K562 (cell line): ENCODE measurements at regions not wholly inside any gene's neighbourhood (a gene's known extent, or its start where the extent isn't known, plus 50 kb on each side); places are given as distances from the start of the nearest gene placed in this dataset.

ENCODE experiments used
- ATAC-seq: fragments of 200-7000 bp; cut with Tn5 transposase; 3 replicates; pipeline ENCODE4 v1.9.1; 2020; ENCODE audit warnings: moderate library complexity
- BruUV-seq: library from RNA; stranded (reverse); fragments of 400-500 nt; replicated peaks from 2 replicates; lab custom pipeline; 2021; lab: Mats Ljungman, UMichigan
- CTCF ChIA-PET: fragments of 300-600 bp; formaldehyde crosslinking; extraction: SDS; loops from one replicate; lab custom pipeline; 2021; ENCODE audit warnings: low intra/inter-chr PET ratio; lab: Yijun Ruan, JAX
- POLR2A ChIA-PET: fragments of 300-600, 350-650 bp; sonication (Branson Sonifier 250); formaldehyde crosslinking; extraction: SDS; loops from one replicate; lab custom pipeline; 2021; ENCODE audit warnings: antibody characterized with exemption, inconsistent platforms; lab: Yijun Ruan, JAX
- DNase-seq, 4 experiments: peaks; one replicate each; pipeline versions ENCODE4 v3.0.0 to v3.0.0-alpha.2; 2011 to 2018; ENCODE audit warnings: low spot score in 3 of 4, mixed read lengths in 3 of 4; ENCODE audit errors: extremely low read depth in 1 of 4
- FAIRE-seq: peaks from 2 replicates; lab custom pipeline; 2011; peaks lifted over from hg19 to GRCh38; lab: Jason Lieb, UNC
- H2AFZ ChIP-seq: 2 replicates; pipeline ENCODE4 v1.6.0; 2011; ENCODE audit warnings: low read depth, low read length, control low read depth, inconsistent platforms
- H3K27ac ChIP-seq: fragments of 200-600 bp; 3 replicates; pipeline ENCODE4 v1.8.0; 2011; ENCODE audit warnings: low read depth, mild to moderate bottlenecking, control low read depth, inconsistent platforms, low read length, moderate library complexity, mixed read lengths; ENCODE audit errors: extremely low read depth
- H3K27me3 ChIP-seq, 2 experiments: fragments of 300-600 bp in 1 of 2; 2 replicates in 1 of 2; 3 replicates in 1 of 2; pipeline versions ENCODE4 v1.6.0 to v1.8.0; 2011; ENCODE audit warnings: inconsistent platforms in 2 of 2, low read length in 2 of 2, mild to moderate bottlenecking in 1 of 2, mixed read lengths in 1 of 2, moderate library complexity in 1 of 2; ENCODE audit not compliant: control insufficient read depth in 2 of 2, insufficient read depth in 2 of 2
- H3K36me3 ChIP-seq: fragments of 300-600 bp; 3 replicates; pipeline ENCODE4 v1.8.0; 2011; ENCODE audit warnings: mild to moderate bottlenecking, low read length, inconsistent platforms; ENCODE audit not compliant: control insufficient read depth, insufficient read depth
- H3K4me1 ChIP-seq, 2 experiments: fragments of 200-600 bp in 1 of 2; replicated peaks in 1 of 2; 2 replicates in 1 of 2; 3 replicates in 1 of 2; pipeline versions ENCODE4 v1.5.1 to v1.8.0; 2011; ENCODE audit warnings: inconsistent platforms in 2 of 2, low read length in 2 of 2, mild to moderate bottlenecking in 1 of 2, mixed read lengths in 1 of 2, moderate library complexity in 1 of 2; ENCODE audit not compliant: control insufficient read depth in 2 of 2, insufficient read depth in 2 of 2
- H3K4me2 ChIP-seq: 2 replicates; pipeline ENCODE4 v1.6.1; 2011; ENCODE audit warnings: low read length, control low read depth, inconsistent platforms, mixed read lengths; ENCODE audit not compliant: insufficient read depth
- H3K4me3 ChIP-seq: fragments of 200-600 bp; sonication (generic), shearing (Covaris generic); 2 replicates; pipeline ENCODE4 v1.5.1; 2016; ENCODE audit warnings: control low read depth, inconsistent platforms
- H3K79me2 ChIP-seq: fragments of 200-600 bp; 3 replicates; pipeline ENCODE4 v1.8.0; 2011; ENCODE audit warnings: low read length, inconsistent platforms; ENCODE audit not compliant: control insufficient read depth, insufficient read depth
- H3K9ac ChIP-seq, 2 experiments: 2 replicates each; pipeline versions ENCODE4 v1.6.0 to v1.6.1; 2011; ENCODE audit warnings: low read depth in 2 of 2, low read length in 2 of 2, control low read depth in 1 of 2, inconsistent platforms in 1 of 2, mild to moderate bottlenecking in 1 of 2, mixed read lengths in 1 of 2; ENCODE audit not compliant: insufficient read depth in 1 of 2
- H3K9me1 ChIP-seq: one replicate; pipeline ENCODE4 v1.6.0; 2011; ENCODE audit warnings: inconsistent platforms, mild to moderate bottlenecking, low read length, moderate library complexity; ENCODE audit not compliant: control insufficient read depth, insufficient read depth
- H3K9me3 ChIP-seq: replicated peaks from 2 replicates; pipeline ENCODE4 v1.5.1; 2011; ENCODE audit warnings: low read depth, low read length, inconsistent platforms; ENCODE audit not compliant: control insufficient read depth, insufficient read depth
- H4K20me1 ChIP-seq: replicated peaks from 2 replicates; pipeline ENCODE4 v1.6.1; 2011; ENCODE audit warnings: low read length, inconsistent platforms, mixed read lengths; ENCODE audit not compliant: control insufficient read depth, insufficient read depth
- CREB5 ChIP-seq: fragments of 250-450 bp; sonication (Bioruptor Pico); IDR thresholded peaks from 2 replicates; pipeline ENCODE4 v1.5.0; 2020; ENCODE audit warnings: mild to moderate bottlenecking
- FOXK2 ChIP-seq, 2 experiments: fragments of 450-650 bp; IDR thresholded peaks in 1 of 2; conservative IDR thresholded peaks in 1 of 2; 2 replicates each; pipeline ENCODE4 v1.6.1; 2016; ENCODE audit warnings: low read depth in 2 of 2, mild to moderate bottlenecking in 1 of 2
- HDAC1 ChIP-seq, 2 experiments: fragments of 450-650 bp; IDR thresholded peaks; 2 replicates each; pipeline ENCODE4 v1.6.1; 2016 to 2017; ENCODE audit warnings: inconsistent platforms in 1 of 2, mild to moderate bottlenecking in 1 of 2, moderate library complexity in 1 of 2
- HEY1 ChIP-seq: fragments of 250-450 bp; sonication (Bioruptor Pico); IDR thresholded peaks from 2 replicates; pipeline ENCODE4 v1.5.0; 2020; ENCODE audit warnings: mild to moderate bottlenecking, moderate library complexity, borderline replicate concordance
- ILF3 ChIP-seq: fragments of 450-650 bp; IDR thresholded peaks from 2 replicates; pipeline ENCODE4 v1.6.1; 2018; ENCODE audit warnings: antibody characterized with exemption, mild to moderate bottlenecking, moderate library complexity, borderline replicate concordance
- RFX7 ChIP-seq: fragments of 250-450 bp; sonication (Bioruptor Pico); IDR thresholded peaks from 2 replicates; pipeline ENCODE4 v1.5.1; 2021; ENCODE audit warnings: mild to moderate bottlenecking
- SMAD3 ChIP-seq: fragments of 450-650 bp; formaldehyde crosslinking; conservative IDR thresholded peaks from 2 replicates; pipeline ENCODE4 v1.4.0; 2020; ENCODE audit warnings: mild to moderate bottlenecking
- ZBED1 ChIP-seq: IDR thresholded peaks from 2 replicates; pipeline ENCODE4 v1.6.1; 2014
- ZFP36 ChIP-seq: fragments of 150-350 bp; IDR thresholded peaks from 2 replicates; pipeline ENCODE4 v1.6.1; 2018; ENCODE audit warnings: low read length, low read depth; ENCODE audit not compliant: partially characterized antibody
- ZNF316 ChIP-seq: fragments of 450-650 bp; IDR thresholded peaks from 2 replicates; pipeline ENCODE4 v1.6.1; 2016
- ZNF77 ChIP-seq: fragments of 250-450 bp; sonication (Bioruptor Pico); IDR thresholded peaks from 2 replicates; pipeline ENCODE4 v1.5.0; 2020
- WGBS: fragments of 100-300 bp; shearing (Covaris generic); methylation state at CpG from one replicate; pipeline ENCODE4 v1.1.6; 2016; ENCODE audit warnings: low coverage, mixed read lengths; ENCODE audit not compliant: insufficient coverage; ENCODE audit errors: missing lambda C conversion rate; 5-methylcytosine and 5-hydroxymethylcytosine counted together
- in situ Hi-C: fragments of 300-500 bp; cut with MboI; formaldehyde crosslinking; loops from 4 replicates; pipeline ENCODE4 v1.15.0; 2018; ENCODE audit warnings: inconsistent platforms, mixed read lengths
- intact Hi-C: fragments of 100-400 bp; cut with micrococcal nuclease; formaldehyde crosslinking; loops from 2 replicates; pipeline ENCODE4 v1.14.2; 2022

GRCh38 chr3:102025606-102026270, 176.4 kb downstream of the NFKBIZ start:
- CTCF ChIA-PET: no interaction called here
- in situ Hi-C loops (no loop called here), intact Hi-C loops (no loop called here)
- Histone ChIP-seq H3K9ac (no peak overlapping the region), H4K20me1 (no peaks in the 10 kb centered on the region), H3K9me3 (no peaks in the 10 kb centered on the region), H3K9me1 (no peaks in the 10 kb centered on the region), H3K4me1 (no peaks in the 10 kb centered on the region), H3K4me2 (no peak overlapping the region), H3K27me3 (no peaks in the 10 kb centered on the region), H3K79me2 (no peaks in the 10 kb centered on the region), H3K27ac (no peak overlapping the region), H3K36me3 (no peaks in the 10 kb centered on the region), H2AFZ (no peak overlapping the region), H3K4me3 (no peak overlapping the region)
- DNase-seq: no peak
- no peak for ATAC-seq
- TF ChIP-seq CREB5 (CRISPR knock-in tag) (no peak), ZNF316 (no peak), ILF3 (no peak), ZBED1 (no peak), HEY1 (CRISPR knock-in tag) (no peak), SMAD3 (no peak), RFX7 (CRISPR knock-in tag) (no peak), ZNF77 (CRISPR knock-in tag) (no peak), HDAC1 (IDR thresholded peaks at IDR 0.05) (no peak), FOXK2 (conservative IDR thresholded peaks at IDR 0.05 in 1 of 2, IDR thresholded peaks at IDR 0.05 in 1 of 2; ENCODE audit: low read depth in 2 of 2) (no peak), ZFP36 (no peak)
- POLR2A ChIA-PET: interaction anchor here (0.6 kb wide), 1 partner anchor 33 kb away, joined by 3 read pairs; no protein-coding TSS in a partner anchor
- no peak for FAIRE-seq
- 0% methylated on average over 2 of the region's 2 CpGs for WGBS
- BruUV-seq: no TSS peak
